HG03342 (cell line): ENCODE measurements at regions not wholly inside any gene's neighbourhood (a gene's known extent, or its start where the extent isn't known, plus 50 kb on each side); places are given as distances from the start of the nearest gene placed in this dataset.

Experiments used
- ATAC-seq: cut with Tn5 transposase; IDR thresholded peaks from one replicate; pipeline ENCODE4 v1.9.1; 2021; ENCODE audit warnings: mild to moderate bottlenecking, moderate library complexity; ENCODE audit not compliant: unreplicated experiment

GRCh38 chr12:89980236-89980635, 271.6 kb upstream of the ATP2B1 start:
- no peak for ATAC-seq

GRCh38 chr12:89977405-89978085, 268.9 kb upstream of the ATP2B1 start:
- ATAC-seq, result no peak

- ATAC-seq, result no peak
Observed at GRCh38 chr12:89976866-89977265, 268.2 kb upstream of the ATP2B1 start.

- ATAC-seq, result no peak
Observed at GRCh38 chr12:89975574-89975973, 266.9 kb upstream of the ATP2B1 start.

GRCh38 chr12:89971880-89972279, 263.2 kb upstream of the ATP2B1 start:
- ATAC-seq, result no peak

GRCh38 chr12:89970722-89971121, 262.1 kb upstream of the ATP2B1 start:
- no peak for ATAC-seq

GRCh38 chr12:89969093-89969492, 260.5 kb upstream of the ATP2B1 start:
- ATAC-seq, result no peak

- no peak for ATAC-seq
Observed at GRCh38 chr12:89968151-89968700, 259.6 kb upstream of the ATP2B1 start.

GRCh38 chr12:89966495-89967240, 258.0 kb upstream of the ATP2B1 start:
- ATAC-seq, result no peak

GRCh38 chr12:89965993-89966392, 257.4 kb upstream of the ATP2B1 start:
- no peak for ATAC-seq

- ATAC-seq, result no peak
Observed at GRCh38 chr12:89962648-89963047, 254.0 kb upstream of the ATP2B1 start.

- peak; percentile 34 for ATAC-seq
Observed at GRCh38 chr12:89960607-89961394, 252.2 kb upstream of the ATP2B1 start.

- ATAC-seq, result peak; percentile 93
Observed at GRCh38 chr12:89960011-89960507, 251.4 kb upstream of the ATP2B1 start.

GRCh38 chr12:89959179-89959578, 250.5 kb upstream of the ATP2B1 start:
- no peak for ATAC-seq

- ATAC-seq, result no peak
Observed at GRCh38 chr12:89954259-89954658, 245.6 kb upstream of the ATP2B1 start.

- no peak for ATAC-seq
Observed at GRCh38 chr12:89951694-89952060, 243.0 kb upstream of the ATP2B1 start.

- ATAC-seq, result no peak
Observed at GRCh38 chr12:89951050-89951693, 242.5 kb upstream of the ATP2B1 start.

GRCh38 chr12:89950421-89950820, 241.8 kb upstream of the ATP2B1 start:
- ATAC-seq, result peak; percentile 37

GRCh38 chr12:89949457-89950195, 241.0 kb upstream of the ATP2B1 start:
- ATAC-seq, result peak; percentile 96
